H9 (cell line): ENCODE measurements at regions not wholly inside any gene's neighbourhood (a gene's known extent, or its start where the extent isn't known, plus 50 kb on each side); places are given as distances from the start of the nearest gene placed in this dataset.

ENCODE experiments used
- DNase-seq: peaks from one replicate; pipeline ENCODE4 v3.0.0-alpha.2; 2017
- H2AFZ ChIP-seq: one replicate; pipeline ENCODE4 v1.6.1; 2013; ENCODE audit warnings: mild to moderate bottlenecking, low read length, control low read depth, moderate library complexity
- H2AK5ac ChIP-seq: 2 replicates; pipeline ENCODE4 v1.6.1; 2013; ENCODE audit warnings: low read length, control low read depth, mixed read lengths; ENCODE audit not compliant: insufficient read length
- H2BK120ac ChIP-seq: one replicate; pipeline ENCODE4 v1.6.1; 2013; ENCODE audit warnings: low read depth, mild to moderate bottlenecking, low read length, control low read depth, inconsistent platforms; ENCODE audit not compliant: poor library complexity, severe bottlenecking
- H2BK12ac ChIP-seq: 2 replicates; pipeline ENCODE4 v1.6.1; 2013; ENCODE audit warnings: low read length, control low read depth, mixed read lengths, low read depth; ENCODE audit not compliant: insufficient read length
- H2BK15ac ChIP-seq: 2 replicates; pipeline ENCODE4 v1.6.1; 2013; ENCODE audit warnings: low read depth, low read length, control low read depth
- H2BK20ac ChIP-seq: one replicate; pipeline ENCODE4 v1.6.1; 2013; ENCODE audit warnings: low read depth, mild to moderate bottlenecking, low read length, control low read depth, inconsistent platforms; ENCODE audit not compliant: poor library complexity, severe bottlenecking
- H2BK5ac ChIP-seq: 2 replicates; pipeline ENCODE4 v1.6.1; 2013; ENCODE audit warnings: low read length, control low read depth, mixed read lengths; ENCODE audit not compliant: insufficient read length
- H3K14ac ChIP-seq: 2 replicates; pipeline ENCODE4 v1.6.1; 2013; ENCODE audit warnings: low read length, control low read depth; ENCODE audit not compliant: insufficient read depth
- H3K18ac ChIP-seq: 2 replicates; pipeline ENCODE4 v1.6.1; 2013; ENCODE audit warnings: low read depth, mild to moderate bottlenecking, mixed read lengths, low read length, control low read depth; ENCODE audit not compliant: insufficient read length
- H3K23ac ChIP-seq: 2 replicates; pipeline ENCODE4 v1.6.1; 2013; ENCODE audit warnings: low read length, control low read depth, mixed read lengths, low read depth; ENCODE audit not compliant: insufficient read length
- H3K23me2 ChIP-seq: 2 replicates; pipeline ENCODE4 v1.6.1; 2013; ENCODE audit warnings: low read depth, mild to moderate bottlenecking, mixed read lengths, low read length, control low read depth; ENCODE audit not compliant: insufficient read length, poor library complexity, severe bottlenecking
- H3K27ac ChIP-seq: 2 replicates; pipeline ENCODE4 v1.5.1; 2013; ENCODE audit warnings: low read length, control low read depth, mixed read lengths, low read depth; ENCODE audit not compliant: insufficient read length
- H3K27me3 ChIP-seq: 2 replicates; pipeline ENCODE4 v1.6.1; 2013; ENCODE audit warnings: low read length, control low read depth, inconsistent platforms; ENCODE audit not compliant: insufficient read depth
- H3K4ac ChIP-seq: 2 replicates; pipeline ENCODE4 v1.6.1; 2013; ENCODE audit warnings: low read depth, mild to moderate bottlenecking, control low read depth, inconsistent platforms, low read length, moderate library complexity
- H3K4me1 ChIP-seq: 2 replicates; pipeline ENCODE4 v1.6.1; 2013; ENCODE audit warnings: low read length, control low read depth, inconsistent platforms; ENCODE audit not compliant: insufficient read depth
- H3K4me2 ChIP-seq: 2 replicates; pipeline ENCODE4 v1.6.1; 2013; ENCODE audit warnings: low read length, control low read depth, mixed read lengths; ENCODE audit not compliant: insufficient read length, insufficient read depth
- H3K56ac ChIP-seq: 2 replicates; pipeline ENCODE4 v1.6.1; 2013; ENCODE audit warnings: low read depth, mild to moderate bottlenecking, mixed read lengths, low read length, control low read depth; ENCODE audit not compliant: insufficient read length
- H3K79me1 ChIP-seq: 2 replicates; pipeline ENCODE4 v1.6.1; 2013; ENCODE audit warnings: low read depth, mild to moderate bottlenecking, moderate library complexity, low read length, control low read depth, inconsistent platforms; ENCODE audit not compliant: insufficient read depth, poor library complexity, severe bottlenecking
- H3K79me2 ChIP-seq: 2 replicates; pipeline ENCODE4 v1.6.1; 2013; ENCODE audit warnings: low read length, control low read depth, inconsistent platforms; ENCODE audit not compliant: insufficient read depth
- H3K9ac ChIP-seq: 2 replicates; pipeline ENCODE4 v1.6.1; 2013; ENCODE audit warnings: low read length, control low read depth, mixed read lengths; ENCODE audit not compliant: insufficient read length; ENCODE audit errors: extremely low read depth
- H3K9me3 ChIP-seq: one replicate; pipeline ENCODE4 v1.6.1; 2013; ENCODE audit warnings: low read depth, low read length, inconsistent platforms; ENCODE audit not compliant: control insufficient read depth
- H3T11ph ChIP-seq: one replicate; pipeline ENCODE4 v1.6.1; 2013; ENCODE audit warnings: mild to moderate bottlenecking, low read length, control low read depth, inconsistent platforms
- H4K20me1 ChIP-seq: one replicate; pipeline ENCODE4 v1.6.1; 2013; ENCODE audit not compliant: control insufficient read depth, insufficient read length, insufficient read depth
- H4K5ac ChIP-seq: 2 replicates; pipeline ENCODE4 v1.6.1; 2013; ENCODE audit warnings: low read depth, mild to moderate bottlenecking, mixed read lengths, low read length, control low read depth; ENCODE audit not compliant: insufficient read length
- H4K8ac ChIP-seq: replicated peaks from 2 replicates; pipeline ENCODE4 v1.6.1; 2013; ENCODE audit warnings: low read length, control low read depth, mixed read lengths, low read depth; ENCODE audit not compliant: insufficient read length
- H4K91ac ChIP-seq: 2 replicates; pipeline ENCODE4 v1.6.1; 2013; ENCODE audit warnings: low read depth, mild to moderate bottlenecking, moderate library complexity, mixed read lengths, low read length, control low read depth; ENCODE audit not compliant: insufficient read length
- H3K27ac Mint-ChIP-seq, 3 experiments: 2 replicates in 2 of 3; 3 replicates in 1 of 3; pipeline ENCODE4 v1.8.0; 2020 to 2021; ENCODE audit warnings: mixed read lengths in 3 of 3, mild to moderate bottlenecking in 1 of 3, moderate library complexity in 1 of 3
- H3K27me3 Mint-ChIP-seq: 2 replicates; pipeline ENCODE4 v1.8.0; 2021; ENCODE audit warnings: low read depth, mild to moderate bottlenecking, moderate library complexity, mixed read lengths
- H3K36me3 Mint-ChIP-seq, 3 experiments: 2 replicates in 2 of 3; 3 replicates in 1 of 3; pipeline ENCODE4 v1.8.0; 2020 to 2021; ENCODE audit warnings: low read depth in 3 of 3, mixed read lengths in 3 of 3; ENCODE audit not compliant: insufficient read depth in 1 of 3
- H3K4me1 Mint-ChIP-seq, 2 experiments: 2 replicates each; pipeline ENCODE4 v1.8.0; 2020; ENCODE audit warnings: mixed read lengths in 2 of 2
- H3K4me3 Mint-ChIP-seq, 2 experiments: 2 replicates in 1 of 2; 3 replicates in 1 of 2; pipeline ENCODE4 v1.8.0; 2020 to 2021; ENCODE audit warnings: mild to moderate bottlenecking in 2 of 2, mixed read lengths in 2 of 2, moderate library complexity in 1 of 2
- H3K9me3 Mint-ChIP-seq, 2 experiments: 2 replicates in 1 of 2; 3 replicates in 1 of 2; pipeline ENCODE4 v1.8.0; 2020; ENCODE audit warnings: mild to moderate bottlenecking in 2 of 2, mixed read lengths in 2 of 2, moderate library complexity in 1 of 2
- WGBS: extraction: QIAGEN DNeasy Blood & Tissue Kit; methylation state at CpG from one replicate; pipeline ENCODE4 v1.1.7; 2013; ENCODE audit warnings: missing lambda C conversion rate, low lambda C conversion rate, mixed read lengths; ENCODE audit not compliant: insufficient read length; ENCODE audit errors: extremely low coverage; 5-methylcytosine and 5-hydroxymethylcytosine counted together
- TF ChIP-seq, protein P1 (sequence below): fragments of 200-600 bp; sonication (generic); conservative IDR thresholded peaks from 3 replicates; pipeline ENCODE4 v1.8.0; 2021; ENCODE audit warnings: antibody characterized with exemption, mild to moderate bottlenecking

DNA sequence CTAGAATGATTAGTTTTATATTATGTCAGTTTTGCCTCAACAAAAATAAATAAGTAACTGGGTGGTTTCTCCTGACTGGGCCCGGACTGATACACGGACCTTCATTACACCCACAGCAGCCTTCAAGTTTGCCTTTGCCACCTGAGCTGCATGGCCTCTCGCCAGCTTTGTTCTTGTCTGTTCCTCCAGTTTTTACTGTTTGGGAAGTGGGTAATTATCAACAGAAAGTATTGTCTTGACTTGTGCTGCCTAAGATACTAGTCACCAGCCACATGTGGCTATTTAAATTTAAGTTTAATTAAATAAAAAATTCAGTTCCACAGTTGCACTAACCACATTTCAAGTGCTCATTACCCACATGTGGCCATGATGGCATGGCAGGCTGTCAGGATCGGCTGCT is 74.7 kb upstream of the INTU start:
- Histone ChIP-seq H3K56ac (no peak overlapping the region), H2BK5ac (no peak overlapping the region)
- DNase-seq, result no peak

More for the DNA sequence above, 74.7 kb upstream of the INTU start:
- Histone ChIP-seq H2AK5ac (no peak overlapping the region), H2BK120ac (no peak overlapping the region), H3K9me3 (no peaks in the 10 kb centered on the region), H3K9ac (no peak overlapping the region), H3K18ac (no peak overlapping the region), H3K14ac (no peak overlapping the region), H3K23me2 (no peaks in the 10 kb centered on the region), H2AFZ (no peak overlapping the region), H3K79me1 (no peaks in the 10 kb centered on the region), H3K4ac (no peak overlapping the region), H3K27me3 (no peaks in the 10 kb centered on the region), H2BK15ac (no peak overlapping the region), H3K79me2 (no peaks in the 10 kb centered on the region), H4K5ac (no peak overlapping the region), H3K4me1 (no peaks in the 10 kb centered on the region), H3K4me2 (no peak overlapping the region), H3K23ac (no peak overlapping the region), H2BK12ac (no peak overlapping the region), H3T11ph (no peak overlapping the region), H3K27ac (no peak overlapping the region), H4K20me1 (no peaks in the 10 kb centered on the region), H4K91ac (no peak overlapping the region), H4K8ac (peak overlapping the region; percentile 65), H2BK20ac (no peak overlapping the region)
- TF ChIP-seq, protein P1, sequence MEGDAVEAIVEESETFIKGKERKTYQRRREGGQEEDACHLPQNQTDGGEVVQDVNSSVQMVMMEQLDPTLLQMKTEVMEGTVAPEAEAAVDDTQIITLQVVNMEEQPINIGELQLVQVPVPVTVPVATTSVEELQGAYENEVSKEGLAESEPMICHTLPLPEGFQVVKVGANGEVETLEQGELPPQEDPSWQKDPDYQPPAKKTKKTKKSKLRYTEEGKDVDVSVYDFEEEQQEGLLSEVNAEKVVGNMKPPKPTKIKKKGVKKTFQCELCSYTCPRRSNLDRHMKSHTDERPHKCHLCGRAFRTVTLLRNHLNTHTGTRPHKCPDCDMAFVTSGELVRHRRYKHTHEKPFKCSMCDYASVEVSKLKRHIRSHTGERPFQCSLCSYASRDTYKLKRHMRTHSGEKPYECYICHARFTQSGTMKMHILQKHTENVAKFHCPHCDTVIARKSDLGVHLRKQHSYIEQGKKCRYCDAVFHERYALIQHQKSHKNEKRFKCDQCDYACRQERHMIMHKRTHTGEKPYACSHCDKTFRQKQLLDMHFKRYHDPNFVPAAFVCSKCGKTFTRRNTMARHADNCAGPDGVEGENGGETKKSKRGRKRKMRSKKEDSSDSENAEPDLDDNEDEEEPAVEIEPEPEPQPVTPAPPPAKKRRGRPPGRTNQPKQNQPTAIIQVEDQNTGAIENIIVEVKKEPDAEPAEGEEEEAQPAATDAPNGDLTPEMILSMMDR, result no peak
- peaks cover 0 to 3% (median 0%) of the 10 kb centered on the region in 3 experiments; a peak in 1 of 7 replicates for H3K36me3 Mint-ChIP-seq
- no CpG with 5 or more reads among the region's 4 CpGs for WGBS
- peak overlapping the region in 1 of 3 experiments; percentile 41; a peak in 1 of 7 replicates for H3K27ac Mint-ChIP-seq
- H3K4me1 Mint-ChIP-seq, result no peaks in the 10 kb centered on the region
- H3K9me3 Mint-ChIP-seq, result peaks cover 2 to 3% of the 10 kb centered on the region in 2 experiments; a peak in 4 of 5 replicates
- H3K4me3 Mint-ChIP-seq, result no peak overlapping the region
- H3K27me3 Mint-ChIP-seq, result no peaks in the 10 kb centered on the region
